DND-41 (cell line): ENCODE measurements at regions not wholly inside any gene's neighbourhood (a gene's known extent, or its start where the extent isn't known, plus 50 kb on each side); places are given as distances from the start of the nearest gene placed in this dataset.

Experiments
- ATAC-seq: fragments of 200-7000 bp; cut with Tn5 transposase; 3 replicates; pipeline ENCODE4 v1.9.1; 2021; ENCODE audit warnings: low read depth; ENCODE audit not compliant: insufficient read depth
- DNase-seq: peaks from one replicate; pipeline ENCODE4 v3.0.0-alpha.2; 2020
- H2AFZ ChIP-seq: 2 replicates; pipeline ENCODE4 v1.6.0; 2012; ENCODE audit warnings: low read depth, low read length
- H3K27ac ChIP-seq: 2 replicates; pipeline ENCODE4 v1.5.1; 2012; ENCODE audit warnings: low read length, inconsistent platforms
- H3K27me3 ChIP-seq: fragments of 200-600 bp; sonication (generic); 2 replicates; pipeline ENCODE4 v1.6.0; 2012; ENCODE audit warnings: low read length, mild to moderate bottlenecking, inconsistent platforms; ENCODE audit not compliant: insufficient read depth, poor library complexity
- H3K36me3 ChIP-seq: 2 replicates; pipeline ENCODE4 v1.5.1; 2012; ENCODE audit warnings: low read length, inconsistent platforms; ENCODE audit not compliant: insufficient read depth
- H3K4me1 ChIP-seq: 2 replicates; pipeline ENCODE4 v1.5.1; 2012; ENCODE audit warnings: mild to moderate bottlenecking, low read length; ENCODE audit not compliant: insufficient read depth
- H3K4me2 ChIP-seq: 2 replicates; pipeline ENCODE4 v1.6.0; 2012; ENCODE audit warnings: mild to moderate bottlenecking, moderate library complexity, low read length, inconsistent platforms; ENCODE audit not compliant: insufficient read depth
- H3K4me3 ChIP-seq, 2 experiments: fragments of 200-600 bp in 1 of 2; shearing (Covaris generic) in 1 of 2; 2 replicates each; pipeline ENCODE4 v1.5.1; 2012 to 2016; ENCODE audit warnings: inconsistent platforms in 2 of 2, low read length in 2 of 2, mild to moderate bottlenecking in 2 of 2, low read depth in 1 of 2, moderate library complexity in 1 of 2
- H3K79me2 ChIP-seq: 2 replicates; pipeline ENCODE4 v1.6.0; 2012; ENCODE audit warnings: low read length, inconsistent platforms; ENCODE audit not compliant: insufficient read depth
- H3K9ac ChIP-seq: 2 replicates; pipeline ENCODE4 v1.6.0; 2012; ENCODE audit warnings: low read depth, mild to moderate bottlenecking, inconsistent platforms, low read length, moderate library complexity
- H3K9me3 ChIP-seq: 2 replicates; pipeline ENCODE4 v1.5.1; 2012; ENCODE audit warnings: low read length, moderate library complexity, mild to moderate bottlenecking, inconsistent platforms; ENCODE audit not compliant: insufficient read depth, severe bottlenecking
- H4K20me1 ChIP-seq: 2 replicates; pipeline ENCODE4 v1.6.0; 2012; ENCODE audit warnings: low read length; ENCODE audit not compliant: insufficient read depth
- EZH2 ChIP-seq: IDR thresholded peaks from 3 replicates; pipeline ENCODE4 v1.6.1; 2012; ENCODE audit warnings: borderline replicate concordance, low read depth, mild to moderate bottlenecking, moderate library complexity, low read length, inconsistent platforms; ENCODE audit not compliant: severe bottlenecking
- TF ChIP-seq, protein P1 (sequence below): IDR thresholded peaks from 2 replicates; pipeline ENCODE4 v1.5.1; 2012; ENCODE audit warnings: borderline replicate concordance, low read length, moderate library complexity, mild to moderate bottlenecking; ENCODE audit not compliant: poor library complexity, severe bottlenecking; ENCODE audit errors: extremely low read depth

DNA sequence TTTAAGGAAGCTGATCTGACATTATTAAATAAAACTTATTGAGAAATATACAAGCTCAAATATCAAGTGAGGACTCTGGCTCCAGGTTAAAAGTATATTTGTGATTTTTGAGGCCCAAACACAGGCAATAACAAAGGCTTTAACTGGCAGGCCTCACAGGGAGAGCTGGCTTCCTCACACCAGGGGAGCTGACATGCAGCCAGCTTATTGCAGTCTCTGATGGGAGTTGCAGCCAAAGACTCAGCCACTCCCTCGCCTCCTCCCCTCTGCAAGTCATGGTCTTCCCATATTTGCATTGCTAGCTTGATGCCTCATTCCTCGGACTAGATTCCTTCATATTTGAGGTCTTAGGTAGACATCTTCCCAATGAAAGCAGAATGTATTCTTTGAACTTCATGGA lies 647.1 kb upstream of the SLITRK6 start:
- Histone ChIP-seq H3K4me1 (no peaks in the 10 kb centered on the region), H3K79me2 (no peaks in the 10 kb centered on the region), H3K27me3 (no peaks in the 10 kb centered on the region), H4K20me1 (no peaks in the 10 kb centered on the region), H3K4me2 (no peak overlapping the region), H3K27ac (no peak overlapping the region), H3K4me3 (no peak overlapping the region), H3K9ac (no peak overlapping the region), H3K36me3 (no peaks in the 10 kb centered on the region), H3K9me3 (no peaks in the 10 kb centered on the region), H2AFZ (no peak overlapping the region)
- DNase-seq (no peak), ATAC-seq (no peak)
- TF ChIP-seq, protein P1, sequence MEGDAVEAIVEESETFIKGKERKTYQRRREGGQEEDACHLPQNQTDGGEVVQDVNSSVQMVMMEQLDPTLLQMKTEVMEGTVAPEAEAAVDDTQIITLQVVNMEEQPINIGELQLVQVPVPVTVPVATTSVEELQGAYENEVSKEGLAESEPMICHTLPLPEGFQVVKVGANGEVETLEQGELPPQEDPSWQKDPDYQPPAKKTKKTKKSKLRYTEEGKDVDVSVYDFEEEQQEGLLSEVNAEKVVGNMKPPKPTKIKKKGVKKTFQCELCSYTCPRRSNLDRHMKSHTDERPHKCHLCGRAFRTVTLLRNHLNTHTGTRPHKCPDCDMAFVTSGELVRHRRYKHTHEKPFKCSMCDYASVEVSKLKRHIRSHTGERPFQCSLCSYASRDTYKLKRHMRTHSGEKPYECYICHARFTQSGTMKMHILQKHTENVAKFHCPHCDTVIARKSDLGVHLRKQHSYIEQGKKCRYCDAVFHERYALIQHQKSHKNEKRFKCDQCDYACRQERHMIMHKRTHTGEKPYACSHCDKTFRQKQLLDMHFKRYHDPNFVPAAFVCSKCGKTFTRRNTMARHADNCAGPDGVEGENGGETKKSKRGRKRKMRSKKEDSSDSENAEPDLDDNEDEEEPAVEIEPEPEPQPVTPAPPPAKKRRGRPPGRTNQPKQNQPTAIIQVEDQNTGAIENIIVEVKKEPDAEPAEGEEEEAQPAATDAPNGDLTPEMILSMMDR = no peak
- TF ChIP-seq EZH2 = no peak

DNA sequence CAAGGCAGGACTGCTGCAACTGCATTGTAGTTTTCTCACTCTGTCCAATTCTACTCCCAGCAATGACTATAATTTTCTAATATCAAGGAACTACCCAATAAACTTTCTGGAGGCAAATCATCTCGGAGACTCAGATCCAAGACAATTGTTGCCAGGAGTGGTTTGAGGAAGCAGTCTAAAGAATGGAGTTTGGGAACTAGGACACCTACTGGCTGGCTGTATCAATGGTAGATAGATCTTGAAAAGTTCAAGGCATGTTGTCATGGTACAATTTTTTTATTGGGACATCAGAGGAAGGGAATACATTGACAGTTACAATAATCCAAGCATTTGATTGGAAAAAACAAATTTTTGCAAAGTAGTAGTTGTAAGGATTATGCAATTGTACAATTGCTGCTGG lies 648.3 kb upstream of the SLITRK6 start:
- Histone ChIP-seq H3K4me3 (no peak overlapping the region), H3K4me1 (no peaks in the 10 kb centered on the region), H4K20me1 (no peaks in the 10 kb centered on the region), H3K9me3 (no peaks in the 10 kb centered on the region), H3K27me3 (no peaks in the 10 kb centered on the region), H3K27ac (no peak overlapping the region), H3K4me2 (no peak overlapping the region), H3K36me3 (no peaks in the 10 kb centered on the region), H3K9ac (no peak overlapping the region), H3K79me2 (no peaks in the 10 kb centered on the region), H2AFZ (no peak overlapping the region)
- no peak for ATAC-seq
- TF ChIP-seq, protein P1 = no peak
- TF ChIP-seq EZH2 = no peak
- DNase-seq = no peak

DNA sequence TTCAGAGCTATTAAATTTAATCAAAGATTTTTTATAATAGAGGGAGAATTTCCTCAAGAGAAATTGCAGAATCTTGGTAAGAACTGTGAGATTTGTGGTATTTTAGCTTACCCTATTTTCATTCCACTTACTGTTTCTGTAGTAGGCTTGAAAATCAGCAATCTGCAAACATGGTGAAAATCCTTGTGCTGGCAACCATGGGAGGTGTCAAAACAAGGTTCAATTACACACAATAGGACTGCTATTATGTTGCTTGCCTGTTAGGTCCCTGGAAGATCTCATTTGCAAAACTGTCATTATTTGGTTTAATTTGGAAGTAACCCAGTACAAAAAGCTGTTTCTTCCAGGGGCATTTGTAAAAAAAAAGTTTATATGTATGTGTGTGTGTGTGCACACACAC lies 662.8 kb upstream of the SLITRK6 start:
- no peak overlapping the region for H3K9ac ChIP-seq
- H4K20me1 ChIP-seq = no peaks in the 10 kb centered on the region
- TF ChIP-seq EZH2 = no peak
- TF ChIP-seq, protein P1 = no peak
- no peak for ATAC-seq
- H3K4me1 ChIP-seq = no peaks in the 10 kb centered on the region
- no peak overlapping the region for H3K4me3 ChIP-seq
- DNase-seq = no peak
- H3K27me3 ChIP-seq = no peaks in the 10 kb centered on the region
- H2AFZ ChIP-seq = no peak overlapping the region
- H3K27ac ChIP-seq = no peak overlapping the region
- H3K79me2 ChIP-seq = no peaks in the 10 kb centered on the region
- no peak overlapping the region for H3K4me2 ChIP-seq
- no peaks in the 10 kb centered on the region for H3K9me3 ChIP-seq
- no peaks in the 10 kb centered on the region for H3K36me3 ChIP-seq

DNA sequence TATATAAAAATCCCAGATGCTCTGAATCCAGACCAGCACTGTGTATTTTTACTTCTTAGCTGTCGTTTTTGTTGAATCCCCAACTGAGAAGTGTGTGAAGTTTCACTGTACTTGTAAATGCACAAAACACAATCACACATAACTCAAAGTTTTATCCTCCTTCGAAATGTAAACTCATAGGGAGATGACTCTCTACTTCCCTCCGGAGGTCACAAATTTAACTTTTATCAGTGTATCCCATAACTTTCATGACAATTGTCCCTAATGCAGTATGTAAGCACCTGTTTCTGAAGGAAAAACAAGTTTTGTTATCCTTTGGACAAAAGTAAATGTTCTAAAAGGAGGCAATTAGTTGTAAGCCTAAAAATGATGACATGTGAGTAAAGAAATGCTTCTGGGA lies 665.0 kb upstream of the SLITRK6 start:
- TF ChIP-seq, protein P1 = no peak
- no peak for TF ChIP-seq EZH2
- no peaks in the 10 kb centered on the region for H3K79me2 ChIP-seq
- no peak overlapping the region for H2AFZ ChIP-seq
- no peaks in the 10 kb centered on the region for H3K27me3 ChIP-seq
- DNase-seq = no peak
- H3K4me2 ChIP-seq = no peak overlapping the region
- no peaks in the 10 kb centered on the region for H3K4me1 ChIP-seq
- H4K20me1 ChIP-seq = no peaks in the 10 kb centered on the region
- no peak overlapping the region for H3K4me3 ChIP-seq
- H3K36me3 ChIP-seq = no peaks in the 10 kb centered on the region
- ATAC-seq = no peak
- no peaks in the 10 kb centered on the region for H3K9me3 ChIP-seq
- H3K27ac ChIP-seq = no peak overlapping the region
- H3K9ac ChIP-seq = no peak overlapping the region
